ENCODE measurements at regions not wholly inside any gene's neighbourhood (a gene's known extent, or its start where the extent isn't known, plus 50 kb on each side); places are given as distances from the start of the nearest gene placed in this dataset.

DNA sequence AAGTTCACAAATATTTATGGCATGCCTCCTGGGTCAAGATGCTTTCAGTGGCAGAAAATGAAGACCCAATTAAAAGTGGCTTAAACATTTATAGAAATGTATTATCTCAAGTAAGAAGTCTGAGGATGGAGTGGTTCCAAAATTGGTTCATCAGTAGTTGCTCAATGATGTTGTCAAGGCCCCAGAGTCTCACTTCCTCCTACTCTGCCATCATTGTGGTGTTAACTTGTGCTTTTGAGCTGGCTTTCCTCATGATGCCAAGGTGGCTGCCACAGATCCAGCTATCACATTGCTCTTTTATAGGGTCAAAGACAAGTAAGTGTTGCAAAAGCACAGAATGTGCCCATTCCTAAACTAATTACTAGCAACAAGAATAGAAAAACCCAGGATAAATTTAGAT, 404.6 kb upstream of the NRP1 start:
- Histone ChIP-seq H3K27me3 (no peaks in the 10 kb centered on the region), H3K36me3 (no peaks in the 10 kb centered on the region), H3K4me3 (no peak overlapping the region), H3K27ac (no peak overlapping the region), H3K9me3 (no peaks in the 10 kb centered on the region), H3K4me1 (no peaks in the 10 kb centered on the region)
- TF ChIP-seq POLR2AphosphoS5 (IDR thresholded peaks at IDR 0.05; ENCODE audit: insufficient read depth in 1 of 2, low read depth in 1 of 2) (no peak), POLR2A (IDR thresholded peaks at IDR 0.05) (no peak)
- TF ChIP-seq, protein P1, sequence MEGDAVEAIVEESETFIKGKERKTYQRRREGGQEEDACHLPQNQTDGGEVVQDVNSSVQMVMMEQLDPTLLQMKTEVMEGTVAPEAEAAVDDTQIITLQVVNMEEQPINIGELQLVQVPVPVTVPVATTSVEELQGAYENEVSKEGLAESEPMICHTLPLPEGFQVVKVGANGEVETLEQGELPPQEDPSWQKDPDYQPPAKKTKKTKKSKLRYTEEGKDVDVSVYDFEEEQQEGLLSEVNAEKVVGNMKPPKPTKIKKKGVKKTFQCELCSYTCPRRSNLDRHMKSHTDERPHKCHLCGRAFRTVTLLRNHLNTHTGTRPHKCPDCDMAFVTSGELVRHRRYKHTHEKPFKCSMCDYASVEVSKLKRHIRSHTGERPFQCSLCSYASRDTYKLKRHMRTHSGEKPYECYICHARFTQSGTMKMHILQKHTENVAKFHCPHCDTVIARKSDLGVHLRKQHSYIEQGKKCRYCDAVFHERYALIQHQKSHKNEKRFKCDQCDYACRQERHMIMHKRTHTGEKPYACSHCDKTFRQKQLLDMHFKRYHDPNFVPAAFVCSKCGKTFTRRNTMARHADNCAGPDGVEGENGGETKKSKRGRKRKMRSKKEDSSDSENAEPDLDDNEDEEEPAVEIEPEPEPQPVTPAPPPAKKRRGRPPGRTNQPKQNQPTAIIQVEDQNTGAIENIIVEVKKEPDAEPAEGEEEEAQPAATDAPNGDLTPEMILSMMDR (IDR thresholded peaks at IDR 0.05) = no peak
- DNase-seq (ENCODE audit: extremely low spot score in 2 of 2) = no peak
- intact Hi-C loops (cut with DNase I) = no loop called here

DNA sequence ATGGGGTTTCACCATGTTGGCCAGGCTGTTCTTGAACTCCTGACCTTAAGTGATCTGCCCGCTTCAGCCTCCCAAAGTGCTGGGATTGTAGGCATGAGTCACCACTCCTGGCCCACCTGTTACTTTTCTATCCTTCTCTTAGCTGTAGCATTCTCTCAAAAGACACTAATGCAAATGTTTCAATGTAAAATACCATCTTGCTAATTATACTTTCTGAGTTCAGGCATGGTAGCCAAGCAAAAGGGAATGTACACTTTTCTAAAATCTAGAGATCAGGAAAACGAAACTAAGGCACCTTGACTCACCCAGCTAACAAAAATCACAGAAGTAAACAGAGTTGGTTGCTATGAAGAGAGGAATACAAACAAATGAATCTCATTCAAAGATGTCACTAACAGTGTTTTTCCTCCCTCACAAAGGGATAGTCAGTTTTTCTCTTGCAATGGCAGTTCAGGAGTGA, 401.0 kb upstream of the NRP1 start:
- intact Hi-C loops (cut with DNase I) = no loop called here
- Histone ChIP-seq H3K36me3 (no peaks in the 10 kb centered on the region), H3K27me3 (no peaks in the 10 kb centered on the region), H3K4me1 (no peaks in the 10 kb centered on the region), H3K4me3 (no peak overlapping the region), H3K27ac (no peak overlapping the region), H3K9me3 (no peaks in the 10 kb centered on the region)
- TF ChIP-seq POLR2AphosphoS5 (IDR thresholded peaks at IDR 0.05; ENCODE audit: insufficient read depth in 1 of 2, low read depth in 1 of 2) = no peak
- TF ChIP-seq, protein P1 (IDR thresholded peaks at IDR 0.05) = no peak
- no peak for TF ChIP-seq POLR2A (IDR thresholded peaks at IDR 0.05)
- DNase-seq (ENCODE audit: extremely low spot score in 2 of 2) = no peak

DNA sequence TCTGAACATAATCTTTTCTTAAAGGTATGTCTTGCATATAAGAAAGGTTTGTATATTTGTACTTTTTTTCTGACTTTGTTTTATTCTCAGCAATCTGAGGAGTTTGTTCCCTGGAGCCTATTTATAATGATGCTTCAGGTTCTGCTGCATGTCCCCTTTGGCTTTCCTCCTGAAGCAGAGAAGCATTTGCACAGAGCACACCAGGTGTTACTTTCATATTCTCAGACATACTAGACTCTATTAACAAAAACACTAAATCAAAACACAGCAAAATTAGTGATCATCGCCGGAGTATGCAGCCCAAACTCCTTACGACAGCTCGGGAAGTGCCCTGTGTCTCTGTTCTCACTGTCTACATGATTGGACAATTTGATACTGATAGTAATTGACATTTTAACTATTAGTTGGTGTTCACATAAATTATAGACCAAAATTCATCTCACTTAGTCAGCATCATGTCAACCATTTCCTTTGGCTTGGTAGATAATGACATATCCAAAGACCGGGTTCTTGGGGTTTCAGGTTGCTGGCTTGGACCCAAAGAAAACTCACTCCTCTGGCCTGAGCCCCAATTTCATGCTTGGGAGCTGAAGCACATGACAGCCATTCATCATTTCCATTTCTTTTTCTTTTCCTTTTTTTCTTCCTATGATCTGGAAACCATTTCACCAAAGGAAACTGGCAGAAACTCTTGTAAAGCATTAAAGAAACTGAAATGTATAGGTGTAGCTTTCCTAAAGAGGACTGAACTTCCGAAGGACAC, 400.1 kb upstream of the NRP1 start:
- Histone ChIP-seq H3K27ac (no peak overlapping the region), H3K9me3 (no peaks in the 10 kb centered on the region), H3K36me3 (no peaks in the 10 kb centered on the region), H3K4me1 (no peaks in the 10 kb centered on the region), H3K27me3 (no peaks in the 10 kb centered on the region), H3K4me3 (no peak overlapping the region)
- intact Hi-C loops (cut with DNase I) = no loop called here
- DNase-seq (ENCODE audit: extremely low spot score in 2 of 2) = no peak
- no peak for TF ChIP-seq POLR2AphosphoS5 (IDR thresholded peaks at IDR 0.05; ENCODE audit: insufficient read depth in 1 of 2, low read depth in 1 of 2)
- TF ChIP-seq POLR2A (IDR thresholded peaks at IDR 0.05) = no peak
- TF ChIP-seq, protein P1 (IDR thresholded peaks at IDR 0.05) = no peak

DNA sequence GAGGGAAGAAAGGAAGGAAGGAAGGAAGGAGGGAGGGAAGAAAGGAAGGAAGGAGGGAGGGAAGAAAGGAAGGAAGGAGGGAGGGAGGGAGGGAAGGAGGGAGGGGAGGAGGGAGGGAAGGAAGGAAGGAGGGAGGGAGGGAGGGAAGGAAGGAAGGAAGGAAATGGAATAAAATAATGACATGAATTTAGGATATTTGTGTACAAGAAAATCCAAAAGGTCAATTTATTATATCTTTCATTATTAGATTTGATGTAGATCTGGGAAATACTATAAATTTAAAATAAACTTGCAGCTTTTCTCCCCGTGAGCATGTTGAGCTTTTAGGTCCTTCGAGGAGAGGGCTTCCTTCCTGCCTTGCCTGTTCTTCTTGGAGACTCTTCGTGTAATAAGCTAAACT, 398.6 kb upstream of the NRP1 start:
- Histone ChIP-seq H3K36me3 (no peaks in the 10 kb centered on the region), H3K4me3 (no peak overlapping the region), H3K9me3 (no peaks in the 10 kb centered on the region), H3K27me3 (no peaks in the 10 kb centered on the region), H3K27ac (no peak overlapping the region), H3K4me1 (no peaks in the 10 kb centered on the region)
- no peak for TF ChIP-seq POLR2A (IDR thresholded peaks at IDR 0.05)
- TF ChIP-seq POLR2AphosphoS5 (IDR thresholded peaks at IDR 0.05; ENCODE audit: insufficient read depth in 1 of 2, low read depth in 1 of 2) = no peak
- TF ChIP-seq, protein P1 (IDR thresholded peaks at IDR 0.05) = no peak
- intact Hi-C loops (cut with DNase I) = no loop called here
- DNase-seq (ENCODE audit: extremely low spot score in 2 of 2) = no peak

DNA sequence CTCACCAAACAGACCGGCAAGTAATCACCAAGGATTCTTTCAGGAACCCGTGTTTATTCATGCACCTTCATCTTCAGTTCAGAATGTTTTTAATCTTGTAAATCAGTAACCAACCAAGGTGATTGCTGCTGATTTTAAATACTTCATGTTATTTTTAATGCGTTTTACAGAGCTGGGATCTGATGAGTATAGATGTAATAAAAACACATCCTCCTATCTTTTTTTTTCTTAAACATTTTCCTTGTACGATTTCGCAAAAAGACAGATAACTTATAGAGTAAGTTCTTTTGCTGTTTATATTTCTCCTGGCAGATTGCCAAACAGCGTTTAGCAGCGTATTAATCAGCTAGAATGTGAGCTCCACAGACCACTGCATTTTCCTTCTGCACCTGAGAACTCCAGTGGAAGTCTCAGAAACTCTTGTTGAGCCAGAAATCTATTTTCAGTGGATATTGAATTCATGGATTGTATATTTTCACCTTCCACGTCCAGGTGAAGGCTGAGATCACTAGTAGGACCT, 397.8 kb upstream of the NRP1 start:
- H3K27ac ChIP-seq = no peak overlapping the region
- no peaks in the 10 kb centered on the region for H3K27me3 ChIP-seq
- TF ChIP-seq POLR2AphosphoS5 (IDR thresholded peaks at IDR 0.05; ENCODE audit: insufficient read depth in 1 of 2, low read depth in 1 of 2) (no peak), POLR2A (IDR thresholded peaks at IDR 0.05) (no peak)
- TF ChIP-seq, protein P1 (IDR thresholded peaks at IDR 0.05) = no peak
- no peaks in the 10 kb centered on the region for H3K9me3 ChIP-seq
- DNase-seq (ENCODE audit: extremely low spot score in 2 of 2) = no peak
- no peak overlapping the region for H3K4me3 ChIP-seq
- no peaks in the 10 kb centered on the region for H3K36me3 ChIP-seq
- no peaks in the 10 kb centered on the region for H3K4me1 ChIP-seq
- intact Hi-C loops (cut with DNase I) = no loop called here
